Superior temporal gyrus (tissue), 1 donor: ENCODE measurements at regions not wholly inside any gene's neighbourhood (a gene's known extent, or its start where the extent isn't known, plus 50 kb on each side); places are given as distances from the start of the nearest gene placed in this dataset.
"Not testable (repeated sequence)": the region's sequence is repeated elsewhere in the genome, so short reads cannot be mapped to it uniquely, and the experiment has no call there.

Experiments
- DNase-seq: peaks from one replicate; pipeline ENCODE4 v3.0.0-alpha.2; 2016; ENCODE audit errors: extremely low spot score

GRCh38 chr15:96201696-96202095, 128.8 kb upstream of the NR2F2 start:
- DNase-seq, result no peak

- not testable (repeated sequence) for DNase-seq
Observed at GRCh38 chr15:96205588-96205987, 124.9 kb upstream of the NR2F2 start.

- no peak for DNase-seq
Observed at GRCh38 chr15:96207377-96208006, 123.0 kb upstream of the NR2F2 start.

- no peak for DNase-seq
Observed at GRCh38 chr15:96209285-96209735, 121.2 kb upstream of the NR2F2 start.

- no peak for DNase-seq
Observed at GRCh38 chr15:96213045-96213444, 117.5 kb upstream of the NR2F2 start.

- no peak for DNase-seq
Observed at GRCh38 chr15:96213896-96214295, 116.6 kb upstream of the NR2F2 start.

GRCh38 chr15:96216481-96216880, 114.0 kb upstream of the NR2F2 start:
- DNase-seq, result not testable (repeated sequence)

GRCh38 chr15:96217983-96218382, 112.5 kb upstream of the NR2F2 start:
- DNase-seq, result no peak

- DNase-seq, result no peak
Observed at GRCh38 chr15:96218623-96219455, 111.7 kb upstream of the NR2F2 start.

- no peak for DNase-seq
Observed at GRCh38 chr15:96219681-96220080, 110.8 kb upstream of the NR2F2 start.

- no peak for DNase-seq
Observed at GRCh38 chr15:96220657-96221056, 109.8 kb upstream of the NR2F2 start.

- no peak for DNase-seq
Observed at GRCh38 chr15:96222981-96223380, 107.5 kb upstream of the NR2F2 start.

GRCh38 chr15:96223939-96224338, 106.6 kb upstream of the NR2F2 start:
- DNase-seq, result no peak

- no peak for DNase-seq
Observed at GRCh38 chr15:96225642-96226259, 104.7 kb upstream of the NR2F2 start.

GRCh38 chr15:96230526-96231181, 99.8 kb upstream of the NR2F2 start:
- no peak for DNase-seq

- no peak for DNase-seq
Observed at GRCh38 chr15:96232335-96232734, 98.2 kb upstream of the NR2F2 start.

GRCh38 chr15:96234109-96234892, 96.2 kb upstream of the NR2F2 start:
- no peak for DNase-seq

- no peak for DNase-seq
Observed at GRCh38 chr15:96237002-96237401, 93.5 kb upstream of the NR2F2 start.

- DNase-seq, result no peak
Observed at GRCh38 chr15:96242761-96243160, 87.7 kb upstream of the NR2F2 start.

- DNase-seq, result no peak
Observed at GRCh38 chr15:96243701-96244100, 86.8 kb upstream of the NR2F2 start.

GRCh38 chr15:96245252-96245651, 85.2 kb upstream of the NR2F2 start:
- DNase-seq, result no peak
